ENCODE measurements at regions not wholly inside any gene's neighbourhood (a gene's known extent, or its start where the extent isn't known, plus 50 kb on each side); places are given as distances from the start of the nearest gene placed in this dataset.

- TF ChIP-seq ZNF462 (CRISPR knock-in tag; IDR thresholded peaks at IDR 0.05): no peak
- TF ChIP-seq STAT1 (IDR thresholded peaks at IDR 0.05; ENCODE audit: unreplicated experiment): no peak
- TF ChIP-seq, protein P1, sequence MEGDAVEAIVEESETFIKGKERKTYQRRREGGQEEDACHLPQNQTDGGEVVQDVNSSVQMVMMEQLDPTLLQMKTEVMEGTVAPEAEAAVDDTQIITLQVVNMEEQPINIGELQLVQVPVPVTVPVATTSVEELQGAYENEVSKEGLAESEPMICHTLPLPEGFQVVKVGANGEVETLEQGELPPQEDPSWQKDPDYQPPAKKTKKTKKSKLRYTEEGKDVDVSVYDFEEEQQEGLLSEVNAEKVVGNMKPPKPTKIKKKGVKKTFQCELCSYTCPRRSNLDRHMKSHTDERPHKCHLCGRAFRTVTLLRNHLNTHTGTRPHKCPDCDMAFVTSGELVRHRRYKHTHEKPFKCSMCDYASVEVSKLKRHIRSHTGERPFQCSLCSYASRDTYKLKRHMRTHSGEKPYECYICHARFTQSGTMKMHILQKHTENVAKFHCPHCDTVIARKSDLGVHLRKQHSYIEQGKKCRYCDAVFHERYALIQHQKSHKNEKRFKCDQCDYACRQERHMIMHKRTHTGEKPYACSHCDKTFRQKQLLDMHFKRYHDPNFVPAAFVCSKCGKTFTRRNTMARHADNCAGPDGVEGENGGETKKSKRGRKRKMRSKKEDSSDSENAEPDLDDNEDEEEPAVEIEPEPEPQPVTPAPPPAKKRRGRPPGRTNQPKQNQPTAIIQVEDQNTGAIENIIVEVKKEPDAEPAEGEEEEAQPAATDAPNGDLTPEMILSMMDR (conservative IDR thresholded peaks at IDR 0.05; ENCODE audit: low read depth in 2 of 2): no peak
- TF ChIP-seq, protein P2, sequence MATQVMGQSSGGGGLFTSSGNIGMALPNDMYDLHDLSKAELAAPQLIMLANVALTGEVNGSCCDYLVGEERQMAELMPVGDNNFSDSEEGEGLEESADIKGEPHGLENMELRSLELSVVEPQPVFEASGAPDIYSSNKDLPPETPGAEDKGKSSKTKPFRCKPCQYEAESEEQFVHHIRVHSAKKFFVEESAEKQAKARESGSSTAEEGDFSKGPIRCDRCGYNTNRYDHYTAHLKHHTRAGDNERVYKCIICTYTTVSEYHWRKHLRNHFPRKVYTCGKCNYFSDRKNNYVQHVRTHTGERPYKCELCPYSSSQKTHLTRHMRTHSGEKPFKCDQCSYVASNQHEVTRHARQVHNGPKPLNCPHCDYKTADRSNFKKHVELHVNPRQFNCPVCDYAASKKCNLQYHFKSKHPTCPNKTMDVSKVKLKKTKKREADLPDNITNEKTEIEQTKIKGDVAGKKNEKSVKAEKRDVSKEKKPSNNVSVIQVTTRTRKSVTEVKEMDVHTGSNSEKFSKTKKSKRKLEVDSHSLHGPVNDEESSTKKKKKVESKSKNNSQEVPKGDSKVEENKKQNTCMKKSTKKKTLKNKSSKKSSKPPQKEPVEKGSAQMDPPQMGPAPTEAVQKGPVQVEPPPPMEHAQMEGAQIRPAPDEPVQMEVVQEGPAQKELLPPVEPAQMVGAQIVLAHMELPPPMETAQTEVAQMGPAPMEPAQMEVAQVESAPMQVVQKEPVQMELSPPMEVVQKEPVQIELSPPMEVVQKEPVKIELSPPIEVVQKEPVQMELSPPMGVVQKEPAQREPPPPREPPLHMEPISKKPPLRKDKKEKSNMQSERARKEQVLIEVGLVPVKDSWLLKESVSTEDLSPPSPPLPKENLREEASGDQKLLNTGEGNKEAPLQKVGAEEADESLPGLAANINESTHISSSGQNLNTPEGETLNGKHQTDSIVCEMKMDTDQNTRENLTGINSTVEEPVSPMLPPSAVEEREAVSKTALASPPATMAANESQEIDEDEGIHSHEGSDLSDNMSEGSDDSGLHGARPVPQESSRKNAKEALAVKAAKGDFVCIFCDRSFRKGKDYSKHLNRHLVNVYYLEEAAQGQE (IDR thresholded peaks at IDR 0.05; ENCODE audit: unreplicated experiment): no peak
- TF ChIP-seq EZH2 (IDR thresholded peaks at IDR 0.05; ENCODE audit: low read depth, unreplicated experiment): no peak
Measured at GRCh38 chr7:125504848-125505247, 575.2 kb upstream of the POT1 start (continued).

Measured in GM23338 (cell line).